Testis (tissue), 2 donors: ENCODE measurements at regions not wholly inside any gene's neighbourhood (a gene's known extent, or its start where the extent isn't known, plus 50 kb on each side); places are given as distances from the start of the nearest gene placed in this dataset.
"Not testable (repeated sequence)": the region's sequence is repeated elsewhere in the genome, so short reads cannot be mapped to it uniquely, and the experiment has no call there.

Source experiments
- CTCF ChIP-seq, 3 experiments: fragments of 450-650 bp in 2 of 3; fragments of 200-600 bp in 1 of 3; sonication (generic) in 1 of 3; IDR thresholded peaks; one replicate each; pipeline ENCODE4 v1.5.1; 2016 to 2019; ENCODE audit warnings: antibody characterized with exemption in 3 of 3, mild to moderate bottlenecking in 2 of 3, moderate library complexity in 1 of 3
- POLR2A ChIP-seq: fragments of 450-650 bp; IDR thresholded peaks from one replicate; pipeline ENCODE4 v1.6.1; 2017; ENCODE audit warnings: antibody characterized with exemption, mild to moderate bottlenecking, moderate library complexity

- not testable (repeated sequence) for TF ChIP-seq CTCF (IDR thresholded peaks at IDR 0.05); POLR2A
Measured at GRCh38 chr6:11880156-11880555, 101.6 kb upstream of the ADTRP start.
